GM19193 (cell line): ENCODE measurements at regions not wholly inside any gene's neighbourhood (a gene's known extent, or its start where the extent isn't known, plus 50 kb on each side); places are given as distances from the start of the nearest gene placed in this dataset.

Experiments
- POLR2A ChIP-seq: IDR thresholded peaks from 4 replicates; pipeline ENCODE4 v1.6.1; 2011; ENCODE audit not compliant: insufficient read depth, insufficient read length; ENCODE audit errors: extremely low read depth

DNA sequence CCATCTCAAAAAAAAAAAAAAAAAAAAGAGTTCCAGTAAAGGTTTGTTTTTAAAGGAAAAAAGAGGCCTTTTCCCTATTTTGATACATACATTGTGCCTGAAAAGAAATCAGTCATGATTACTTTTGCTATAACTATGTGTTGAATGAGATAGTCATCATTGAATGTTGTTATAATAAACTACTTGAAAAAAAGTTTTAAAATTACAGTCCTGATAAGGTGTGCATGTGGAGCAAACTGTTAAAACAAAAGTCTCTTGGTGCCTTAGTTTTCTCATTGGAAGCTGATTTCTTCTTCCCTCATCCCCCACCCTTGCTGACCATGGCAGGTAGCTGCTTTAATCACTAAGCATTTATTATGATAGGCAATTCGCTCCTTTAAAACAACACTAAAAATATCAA lies 172.3 kb upstream of the TBCA start:
- TF ChIP-seq POLR2A, result no peak

DNA sequence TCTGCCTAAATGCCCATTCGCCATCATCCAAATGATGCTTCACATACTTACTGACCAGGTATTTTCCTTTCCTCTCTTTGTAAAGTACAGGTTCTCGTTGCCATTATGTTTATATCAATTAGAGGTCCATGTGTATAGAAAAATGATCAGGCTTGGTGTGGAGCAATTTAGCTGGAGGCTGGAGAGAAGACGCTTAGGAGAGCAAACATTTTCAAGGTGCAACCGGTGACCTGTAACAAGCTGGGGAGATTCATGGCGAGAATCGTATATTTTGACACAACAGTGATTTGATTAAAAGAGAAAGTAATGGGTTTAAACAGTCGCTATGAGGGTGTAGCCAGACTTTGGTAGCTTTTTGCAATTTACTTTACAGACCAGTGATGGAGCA lies 170.9 kb upstream of the TBCA start:
- no peak for TF ChIP-seq POLR2A

DNA sequence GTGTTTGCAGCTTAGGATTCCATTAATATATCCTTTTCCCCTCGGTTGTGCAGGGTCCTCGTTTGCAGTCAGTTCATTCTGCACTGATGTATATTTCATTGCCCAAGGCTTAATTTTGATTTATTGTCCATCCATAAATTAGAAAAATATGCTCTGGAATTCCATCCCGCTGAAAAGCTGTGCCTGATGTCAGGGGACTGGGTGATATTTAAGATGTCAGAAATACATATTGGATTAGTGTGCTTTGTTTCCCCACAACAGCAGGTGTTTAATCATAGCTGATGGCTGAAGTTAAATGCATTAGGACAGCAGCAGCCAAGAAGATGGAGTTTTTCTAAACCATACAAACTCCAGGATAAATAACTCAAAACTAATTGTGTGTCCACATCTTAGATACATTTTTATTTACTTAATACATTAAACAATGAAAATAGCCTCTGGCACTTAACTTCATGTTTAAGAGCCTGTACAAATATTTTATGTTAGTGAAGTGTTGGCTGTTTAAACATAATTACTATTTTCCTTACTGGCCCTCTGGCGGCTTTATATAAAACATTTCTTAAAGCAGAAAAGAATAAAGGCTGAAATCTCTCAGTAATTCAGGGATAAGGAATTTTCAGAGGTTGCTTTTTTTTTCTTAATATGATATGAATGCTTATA lies 170.4 kb upstream of the TBCA start:
- TF ChIP-seq POLR2A, result no peak

DNA sequence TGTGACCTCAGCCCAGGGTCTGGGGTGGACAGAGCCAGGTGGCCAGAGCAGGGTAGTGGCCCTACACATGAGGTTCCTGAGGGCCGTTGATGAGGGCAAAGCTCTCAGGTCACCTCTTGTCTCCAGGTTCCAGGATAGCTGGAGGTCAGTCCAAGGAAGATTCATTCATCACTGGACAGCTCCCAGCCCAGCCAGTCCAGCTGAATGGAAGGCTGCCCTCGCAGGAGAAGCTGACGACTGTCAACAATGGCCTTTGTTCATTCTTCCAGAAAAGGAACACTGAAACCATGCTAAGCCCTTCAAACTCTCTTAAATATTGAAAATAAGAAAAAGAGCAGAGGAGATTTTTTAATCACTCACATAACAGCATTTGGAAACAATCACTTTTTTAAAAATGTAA lies 169.7 kb upstream of the TBCA start:
- TF ChIP-seq POLR2A, result no peak

DNA sequence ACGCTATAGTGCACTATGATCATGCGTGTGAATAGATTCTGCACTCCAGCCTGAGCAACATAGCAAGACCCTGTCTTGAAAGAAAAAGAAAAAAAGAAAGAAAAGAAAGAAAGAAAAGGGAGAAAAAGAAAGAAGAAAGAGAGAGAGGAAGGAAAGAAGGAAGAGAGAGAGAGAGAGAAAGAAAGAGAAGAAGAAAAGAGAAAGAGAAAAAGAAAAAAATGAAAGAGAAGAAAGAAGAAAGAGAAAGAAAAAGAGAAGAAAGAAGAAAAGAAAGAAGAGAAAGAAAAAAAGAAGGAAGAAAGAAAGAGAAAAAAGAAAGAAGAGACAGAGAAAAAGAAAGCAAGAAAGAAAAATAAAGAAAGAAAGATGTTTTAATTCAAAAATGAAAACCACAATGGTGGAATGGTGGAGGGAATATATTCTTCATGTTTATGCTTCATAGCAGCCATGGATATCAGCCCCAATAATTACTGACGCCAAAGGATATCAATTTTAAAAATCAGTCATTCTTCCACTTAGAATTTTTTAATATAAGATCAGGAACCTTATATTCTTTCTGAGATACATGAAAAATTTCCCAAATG lies 168.7 kb upstream of the TBCA start:
- no peak for TF ChIP-seq POLR2A

DNA sequence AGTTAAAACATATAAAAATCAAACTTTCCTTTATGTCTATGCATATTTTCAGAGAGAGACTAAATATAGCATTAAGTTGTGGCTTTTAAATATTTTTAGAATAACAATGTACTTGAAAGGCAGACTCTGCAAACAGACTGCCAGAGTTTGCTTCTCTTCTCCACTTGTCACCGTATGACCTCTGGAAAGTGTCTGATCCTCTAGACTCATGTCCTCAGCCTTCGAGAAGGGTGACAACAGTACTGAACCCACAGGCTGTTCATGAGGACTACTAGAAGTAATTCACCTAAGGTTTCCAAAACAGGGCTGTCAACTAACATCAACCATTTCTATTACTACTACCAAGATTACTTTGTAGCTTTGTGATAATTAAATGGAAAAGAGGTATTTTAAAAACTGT lies 167.7 kb upstream of the TBCA start:
- TF ChIP-seq POLR2A, result no peak

DNA sequence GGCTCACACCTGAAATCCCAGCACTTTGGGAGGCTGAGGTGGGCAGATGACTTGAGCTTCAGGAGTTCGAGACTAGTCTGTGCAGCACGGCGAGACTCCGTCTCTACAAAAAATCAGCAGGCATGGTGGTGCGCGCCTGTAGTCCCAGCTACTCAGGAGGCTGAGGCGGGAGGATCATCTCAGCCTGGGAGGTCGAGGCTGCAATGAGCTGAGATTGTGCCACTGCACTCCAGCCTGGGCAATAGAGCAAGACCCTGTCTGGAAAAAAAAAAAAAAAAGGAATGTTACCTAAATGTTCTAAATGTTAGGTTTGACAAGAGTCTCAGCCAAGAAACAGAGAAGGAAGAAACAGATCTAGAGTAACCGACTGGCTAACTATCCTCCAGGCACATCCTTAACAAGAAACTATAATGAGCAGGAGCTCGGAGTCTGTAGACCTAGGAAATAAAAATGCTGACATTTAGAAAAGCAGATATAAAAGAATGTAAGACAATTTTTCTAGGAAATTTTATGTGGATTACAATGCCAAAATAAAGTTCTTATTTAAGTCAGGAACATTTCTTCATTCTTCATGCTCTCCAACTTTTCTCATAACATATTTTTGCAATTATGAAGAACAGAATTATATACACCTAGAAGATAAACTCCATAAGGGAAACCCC lies 166.6 kb upstream of the TBCA start:
- TF ChIP-seq POLR2A, result no peak

DNA sequence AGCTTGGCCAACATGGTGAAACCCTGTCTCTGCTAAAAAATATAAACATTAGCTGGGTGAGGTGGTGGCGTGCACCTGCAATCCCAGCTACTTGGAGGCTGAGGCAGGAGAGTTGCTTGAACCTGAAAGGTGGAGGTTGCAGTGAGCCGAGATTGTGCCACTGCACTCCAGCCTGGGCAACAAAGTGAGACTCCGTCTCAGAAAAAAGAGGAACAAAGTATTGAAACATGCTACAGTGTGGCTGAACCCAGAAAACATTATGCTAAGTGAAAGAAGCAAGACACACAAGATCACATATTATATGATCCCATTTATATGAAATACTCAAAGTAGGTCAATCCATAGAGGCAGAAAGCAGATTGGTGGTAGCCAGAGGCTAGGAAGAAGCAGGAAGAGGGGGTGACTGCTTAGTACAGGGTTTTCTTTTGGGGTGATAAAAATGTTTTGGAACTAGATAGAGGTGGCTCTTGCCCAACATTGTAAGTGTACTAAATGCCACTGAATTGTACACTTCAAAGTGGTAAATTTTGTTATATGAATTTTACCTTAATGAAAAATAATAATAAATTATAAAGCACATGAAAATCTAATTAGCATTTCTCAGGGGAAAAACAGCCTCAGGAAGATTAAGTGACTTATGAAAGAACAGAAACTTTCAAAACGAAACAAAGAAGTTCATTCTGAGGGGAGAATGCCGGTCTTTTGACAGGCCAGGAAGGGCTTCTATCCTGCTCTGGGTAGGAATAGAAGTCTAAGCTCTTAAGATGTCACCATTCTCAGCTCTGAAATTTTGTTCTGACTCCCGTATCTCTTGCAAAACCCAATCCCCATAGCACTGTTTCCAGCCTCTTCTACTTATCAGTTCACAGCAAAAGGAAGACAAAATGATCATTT lies 161.1 kb upstream of the TBCA start:
- TF ChIP-seq POLR2A, result no peak

DNA sequence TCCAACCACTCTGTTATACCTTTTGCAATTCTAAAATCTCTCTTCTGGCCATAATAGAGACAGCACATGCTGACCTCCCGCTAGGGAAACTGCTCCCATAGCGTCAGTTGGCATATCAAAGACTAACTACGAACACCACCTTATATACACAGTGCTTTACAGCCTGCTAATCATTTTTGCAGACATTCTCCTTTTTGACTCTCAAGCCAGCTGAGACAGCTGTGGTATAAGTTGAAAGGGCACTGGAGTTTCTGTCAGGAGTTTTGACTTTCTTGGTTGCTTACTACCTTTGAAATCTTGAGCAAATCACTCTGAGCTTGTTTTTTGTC lies 160.2 kb upstream of the TBCA start:
- no peak for TF ChIP-seq POLR2A

DNA sequence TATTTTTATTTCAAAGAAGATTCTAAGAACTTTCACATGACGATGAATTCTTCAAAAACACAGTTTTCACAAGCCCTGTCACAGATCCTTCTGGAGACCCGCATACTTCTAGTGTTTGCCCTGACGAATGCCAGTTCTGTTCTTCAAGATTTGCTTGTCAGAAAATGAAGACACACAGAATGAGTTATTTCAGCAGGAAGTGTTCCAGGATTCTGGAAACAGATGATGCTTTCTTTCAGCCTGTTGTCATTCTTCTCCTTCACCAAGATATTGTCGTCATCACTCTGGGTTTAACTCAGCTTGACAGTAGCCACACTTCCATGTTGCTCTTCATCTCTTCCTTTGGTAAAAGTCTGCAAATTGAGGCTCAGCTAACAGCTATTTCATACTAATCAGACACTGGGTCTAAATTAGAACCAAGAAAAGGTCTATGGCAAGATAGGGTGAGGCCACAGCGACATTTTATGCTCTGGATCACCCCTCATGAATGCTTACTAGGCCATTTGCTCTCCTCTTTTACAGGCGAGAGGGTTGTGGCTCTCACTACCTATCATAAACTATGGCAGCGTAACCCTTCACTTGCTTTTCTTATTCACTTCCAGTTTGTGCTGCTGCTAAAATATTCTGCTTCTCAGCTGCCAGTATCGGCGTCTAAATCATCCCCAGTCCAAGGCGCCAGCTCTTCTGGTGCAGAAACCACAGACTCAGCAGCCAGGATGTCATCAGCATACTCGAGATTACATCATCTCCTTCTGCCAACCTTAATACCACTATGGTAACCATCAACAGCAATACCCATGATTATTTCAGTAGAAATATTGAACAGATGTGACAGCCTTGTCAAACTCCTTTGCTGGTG lies 159.6 kb upstream of the TBCA start:
- TF ChIP-seq POLR2A, result no peak

DNA sequence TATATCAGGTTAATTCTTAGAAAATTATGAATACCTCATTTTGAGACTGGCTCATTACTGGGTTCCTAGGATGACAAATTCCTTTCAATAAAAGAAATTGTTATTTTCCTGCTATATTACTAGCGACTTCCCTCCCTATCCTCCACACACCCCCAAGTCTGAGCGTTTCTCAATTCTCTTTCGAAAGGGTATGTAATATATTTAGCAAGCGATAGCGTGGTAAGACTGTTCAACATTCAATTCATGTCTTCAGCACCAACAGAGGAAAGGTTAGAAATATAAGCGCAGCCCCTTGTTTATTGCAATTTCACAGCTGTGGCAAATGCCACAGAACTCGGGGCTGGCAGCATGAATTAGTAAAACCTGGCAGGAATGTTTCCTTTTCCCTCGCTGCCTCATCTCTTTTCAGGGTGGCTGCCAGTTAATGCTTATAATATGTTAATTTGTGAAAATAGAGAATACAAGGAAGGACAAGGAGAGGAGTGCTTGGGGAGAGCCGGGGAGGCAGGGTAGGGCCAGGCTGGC lies 152.7 kb upstream of the TBCA start:
- TF ChIP-seq POLR2A, result no peak

DNA sequence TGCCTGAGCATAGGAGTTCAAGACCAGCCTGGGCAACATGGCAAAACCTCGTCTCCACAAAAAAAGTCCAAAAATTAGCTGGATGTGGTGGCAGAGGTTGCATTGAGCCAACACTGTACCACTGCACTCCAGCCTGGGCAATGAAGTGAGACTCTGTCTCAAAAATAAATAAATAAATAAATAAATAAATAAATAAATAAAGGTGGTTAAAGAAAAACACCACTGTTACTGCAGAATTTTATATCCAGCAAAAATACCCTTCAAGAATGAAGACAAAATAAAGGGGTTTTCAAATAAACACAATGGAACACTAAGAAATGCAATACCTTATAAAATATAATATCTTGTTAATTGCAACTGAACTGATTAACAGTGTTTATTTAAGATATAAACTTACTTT lies 150.2 kb upstream of the TBCA start:
- no peak for TF ChIP-seq POLR2A

DNA sequence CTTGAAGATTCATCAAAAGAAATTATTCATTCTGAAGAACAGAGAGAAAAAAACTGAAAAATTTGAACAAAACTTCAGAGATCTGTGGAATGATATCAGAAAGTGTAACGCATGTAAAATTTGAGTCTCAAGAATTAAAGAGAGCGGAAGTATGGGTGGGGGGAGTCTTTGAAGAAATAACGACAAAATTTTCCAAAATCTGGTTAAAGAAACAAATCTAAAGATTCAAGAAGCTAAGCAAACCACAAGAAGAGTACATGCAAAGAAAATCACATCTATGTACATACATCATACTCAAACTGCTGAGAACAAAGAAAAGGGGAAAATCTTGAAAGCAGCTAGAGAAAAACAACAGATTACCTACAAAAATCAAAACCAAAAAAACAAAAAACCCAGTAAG lies 149.4 kb upstream of the TBCA start:
- TF ChIP-seq POLR2A, result no peak

DNA sequence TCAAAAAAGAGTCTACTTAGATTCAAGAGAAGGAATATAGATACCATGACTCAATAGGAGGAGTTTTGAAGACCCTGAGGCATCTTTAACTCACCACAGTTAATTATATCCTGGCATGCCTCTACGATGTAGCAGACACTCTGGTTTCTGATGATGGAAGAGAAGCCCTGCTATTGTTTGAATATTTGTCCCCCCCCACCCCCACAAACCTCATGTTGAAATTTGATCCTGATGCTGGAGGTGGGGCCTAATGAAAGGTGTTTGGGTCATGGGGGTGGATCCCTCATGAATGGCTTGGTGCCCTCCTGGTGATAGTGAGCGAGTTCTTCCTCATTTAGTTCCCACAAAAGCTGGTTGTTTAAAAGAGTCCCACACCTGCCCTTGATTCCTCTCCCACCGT lies 147.9 kb upstream of the TBCA start:
- no peak for TF ChIP-seq POLR2A
